Psoas muscle (tissue), 7 donors: ENCODE measurements at regions not wholly inside any gene's neighbourhood (a gene's known extent, or its start where the extent isn't known, plus 50 kb on each side); places are given as distances from the start of the nearest gene placed in this dataset.

ENCODE experiments used
- ATAC-seq, 4 donors: fragments of 200-7000 bp; cut with Tn5 transposase; one replicate each; pipeline ENCODE4 v1.9.1; 2020; ENCODE audit warnings: moderate library complexity in 3 of 4, mild to moderate bottlenecking in 2 of 4
- DNase-seq, 2 donors: peaks; one replicate each; pipeline ENCODE4 v3.0.0-alpha.2; 2020
- H3K27ac ChIP-seq: fragments of 200-600 bp; one replicate; pipeline ENCODE4 v1.8.0; 2022
- H3K27me3 ChIP-seq, 3 donors: fragments of 200-600 bp in 1 of 3; one replicate each; pipeline versions ENCODE4 v1.6.1 to v1.8.0; 2013 to 2022; ENCODE audit warnings: low read length in 2 of 3, mild to moderate bottlenecking in 2 of 3, moderate library complexity in 1 of 3; ENCODE audit not compliant: insufficient read depth in 3 of 3
- H3K36me3 ChIP-seq, 2 donors: fragments of 200-600 bp in 1 of 2; one replicate each; pipeline versions ENCODE4 v1.6.1 to v1.8.0; 2013 to 2022; ENCODE audit warnings: low read depth in 1 of 2, mild to moderate bottlenecking in 1 of 2, moderate library complexity in 1 of 2; ENCODE audit not compliant: insufficient read depth in 1 of 2
- H3K4me1 ChIP-seq: fragments of 200-600 bp; one replicate; pipeline ENCODE4 v1.8.0; 2022
- H3K4me3 ChIP-seq: fragments of 200-600 bp; one replicate; pipeline ENCODE4 v1.8.0; 2022; ENCODE audit warnings: mild to moderate bottlenecking
- H3K9me3 ChIP-seq: fragments of 200-600 bp; one replicate; pipeline ENCODE4 v1.8.0; 2022
- CTCF ChIP-seq: fragments of 200-600 bp; IDR thresholded peaks from one replicate; pipeline ENCODE4 v1.8.0; 2022; ENCODE audit warnings: antibody characterized with exemption
- WGBS, 3 donors: extraction: QIAGEN DNeasy Blood & Tissue Kit; methylation state at CpG; one replicate each; pipeline versions ENCODE4 v1.1.6 to v1.1.7; 2013; 5-methylcytosine and 5-hydroxymethylcytosine counted together
- intact Hi-C, 2 donors: fragments of 100-400 bp; cut with DNase I; formaldehyde crosslinking; loops; one replicate each; pipeline versions ENCODE4 v1.11.0 to v1.14.2; 2022
- donor health status: healthy with polysubstance abuse.
- donor health status: DM: no; HTN: no; CAD: no; lungs with moderate emphysema.
- donor health status: Bipolar disorder and iron deficiency.
- donor health status: healthy.
- donor health status: DM: yes; HTN: yes; CAD: no.
- donor health status: DM: no; HTN: no; CAD: no.
- donor health status: DM: yes; HTN: yes; CAD: no.

- H3K27ac ChIP-seq, result no peak overlapping the region
- H3K9me3 ChIP-seq, result no peaks in the 10 kb centered on the region
- intact Hi-C loops, result no loop called here
- no peak for TF ChIP-seq CTCF
- 43 to 58% (median 57%) methylated on average over 4 of the region's 4 CpGs for WGBS, 3 donors
- no peaks in the 10 kb centered on the region for H3K36me3 ChIP-seq
- H3K4me1 ChIP-seq, result no peaks in the 10 kb centered on the region
- DNase-seq, result no peak
- H3K4me3 ChIP-seq, result no peak overlapping the region
- no peak for ATAC-seq
- H3K27me3 ChIP-seq, result no peaks in the 10 kb centered on the region
Observed at GRCh38 chrX:137212078-137212632, 178.4 kb upstream of the GPR101 start.

GRCh38 chrX:137198040-137198439, 164.2 kb upstream of the GPR101 start:
- 59 to 75% (median 69%) methylated on average over 4 of the region's 4 CpGs for WGBS, 3 donors
- intact Hi-C loops, result no loop called here

GRCh38 chrX:137195991-137196390, 162.2 kb upstream of the GPR101 start:
- TF ChIP-seq CTCF, result no peak
- ATAC-seq, result no peak
- no peaks in the 10 kb centered on the region for H3K4me1 ChIP-seq
- H3K27me3 ChIP-seq, result no peaks in the 10 kb centered on the region
- H3K27ac ChIP-seq, result no peak overlapping the region
- no peaks in the 10 kb centered on the region for H3K36me3 ChIP-seq
- intact Hi-C loops, result no loop called here
- no peaks in the 10 kb centered on the region for H3K9me3 ChIP-seq
- no peak overlapping the region for H3K4me3 ChIP-seq
- 25 to 42% (median 33%) methylated on average over 2 of the region's 2 CpGs for WGBS, 3 donors
- no peak for DNase-seq

More at GRCh38 chrX:137198040-137198439, 164.2 kb upstream of the GPR101 start:
- H3K9me3 ChIP-seq, result no peaks in the 10 kb centered on the region
- no peak overlapping the region for H3K27ac ChIP-seq
- no peaks in the 10 kb centered on the region for H3K4me1 ChIP-seq
- DNase-seq (no peak), ATAC-seq (no peak)
- H3K36me3 ChIP-seq, result no peaks in the 10 kb centered on the region
- no peak overlapping the region for H3K4me3 ChIP-seq
- no peak for TF ChIP-seq CTCF
- no peaks in the 10 kb centered on the region for H3K27me3 ChIP-seq

GRCh38 chrX:137195296-137195695, 161.5 kb upstream of the GPR101 start:
- DNase-seq, result no peak
- WGBS, 3 donors, result 12 to 33% (median 17%) methylated on average over 2 of the region's 2 CpGs

More at GRCh38 chrX:137195296-137195695, 161.5 kb upstream of the GPR101 start:
- no peak overlapping the region for H3K4me3 ChIP-seq
- H3K4me1 ChIP-seq, result no peaks in the 10 kb centered on the region
- intact Hi-C loops, result no loop called here
- no peaks in the 10 kb centered on the region for H3K27me3 ChIP-seq
- no peaks in the 10 kb centered on the region for H3K9me3 ChIP-seq
- ATAC-seq, result no peak
- H3K36me3 ChIP-seq, result no peaks in the 10 kb centered on the region
- no peak for TF ChIP-seq CTCF
- no peak overlapping the region for H3K27ac ChIP-seq
